IMR-90 (cell line): ENCODE measurements at regions not wholly inside any gene's neighbourhood (a gene's known extent, or its start where the extent isn't known, plus 50 kb on each side); places are given as distances from the start of the nearest gene placed in this dataset.
A peak's percentile ranks its signal among the peaks of the same experiment; 100 is the strongest.

Experiments used
- CEBPB ChIP-seq: IDR thresholded peaks from 2 replicates; pipeline ENCODE4 v1.6.1; 2012; ENCODE audit warnings: low read depth, low read length, improper control_type of control experiment
- ELK1 ChIP-seq: fragments of 150-350 bp; IDR thresholded peaks from 2 replicates; pipeline ENCODE4 v1.6.1; 2016; ENCODE audit warnings: low read depth, mild to moderate bottlenecking, low read length, moderate library complexity, borderline replicate concordance
- POLR2A ChIP-seq: IDR thresholded peaks from 2 replicates; pipeline ENCODE4 v1.6.1; 2012; ENCODE audit warnings: mild to moderate bottlenecking, low read depth, low read length
- RAD21 ChIP-seq: IDR thresholded peaks from 2 replicates; pipeline ENCODE4 v1.6.1; 2012; ENCODE audit warnings: low read length, improper control_type of control experiment
- TF ChIP-seq, protein P1 (sequence below): conservative IDR thresholded peaks from 2 replicates; pipeline ENCODE4 v1.5.1; 2012; ENCODE audit warnings: mild to moderate bottlenecking, low read depth, low read length, improper control_type of control experiment

DNA sequence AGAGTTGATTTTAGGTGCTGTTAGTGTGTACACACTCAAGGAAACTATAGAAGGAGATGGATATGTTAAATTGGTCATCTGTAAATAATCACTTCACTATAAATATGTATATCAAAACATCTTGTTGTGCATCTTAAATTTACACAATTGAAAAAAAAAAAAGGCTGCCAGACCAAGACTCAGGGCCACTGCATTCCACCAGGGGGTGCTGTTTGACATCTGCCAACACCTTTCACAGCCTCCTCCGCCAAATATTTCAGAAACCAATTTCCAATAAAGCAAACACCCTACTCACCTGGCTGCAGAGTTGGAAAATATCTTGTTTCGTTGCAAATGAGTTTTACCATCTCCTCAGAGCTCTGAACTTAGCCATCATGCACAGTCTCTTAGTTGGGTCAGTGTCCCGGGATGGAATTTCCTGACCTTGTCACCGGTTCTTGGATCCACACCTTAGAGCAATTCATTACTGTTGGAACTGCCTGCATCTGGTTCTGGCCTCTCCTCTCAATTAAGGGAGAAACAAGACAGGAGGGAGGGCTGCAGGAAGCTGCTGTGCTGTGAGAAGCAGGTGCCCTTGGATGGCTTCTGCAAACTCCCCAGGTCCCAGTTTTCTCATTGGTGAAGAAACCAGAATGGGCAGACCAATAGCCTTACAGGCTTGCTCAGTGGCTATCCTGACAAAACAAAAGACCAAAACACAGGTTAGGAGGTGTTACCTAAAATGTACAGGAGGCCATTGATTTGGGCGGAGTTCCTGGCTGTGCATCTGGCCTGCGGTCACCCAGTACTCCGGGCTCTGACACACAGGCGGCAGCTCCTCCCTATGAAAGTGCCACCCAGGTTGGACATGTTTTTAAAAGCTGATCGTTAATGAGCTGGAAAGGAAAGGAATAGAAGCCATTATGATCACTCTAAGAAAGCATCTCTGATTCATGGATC lies 746.6 kb downstream of the UQCRFS1 start:
- TF ChIP-seq POLR2A (no peak), RAD21 (peak; percentile 50), CEBPB (no peak), ELK1 (no peak)
- TF ChIP-seq, protein P1, sequence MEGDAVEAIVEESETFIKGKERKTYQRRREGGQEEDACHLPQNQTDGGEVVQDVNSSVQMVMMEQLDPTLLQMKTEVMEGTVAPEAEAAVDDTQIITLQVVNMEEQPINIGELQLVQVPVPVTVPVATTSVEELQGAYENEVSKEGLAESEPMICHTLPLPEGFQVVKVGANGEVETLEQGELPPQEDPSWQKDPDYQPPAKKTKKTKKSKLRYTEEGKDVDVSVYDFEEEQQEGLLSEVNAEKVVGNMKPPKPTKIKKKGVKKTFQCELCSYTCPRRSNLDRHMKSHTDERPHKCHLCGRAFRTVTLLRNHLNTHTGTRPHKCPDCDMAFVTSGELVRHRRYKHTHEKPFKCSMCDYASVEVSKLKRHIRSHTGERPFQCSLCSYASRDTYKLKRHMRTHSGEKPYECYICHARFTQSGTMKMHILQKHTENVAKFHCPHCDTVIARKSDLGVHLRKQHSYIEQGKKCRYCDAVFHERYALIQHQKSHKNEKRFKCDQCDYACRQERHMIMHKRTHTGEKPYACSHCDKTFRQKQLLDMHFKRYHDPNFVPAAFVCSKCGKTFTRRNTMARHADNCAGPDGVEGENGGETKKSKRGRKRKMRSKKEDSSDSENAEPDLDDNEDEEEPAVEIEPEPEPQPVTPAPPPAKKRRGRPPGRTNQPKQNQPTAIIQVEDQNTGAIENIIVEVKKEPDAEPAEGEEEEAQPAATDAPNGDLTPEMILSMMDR = peak; percentile 62
